ENCODE measurements at regions not wholly inside any gene's neighbourhood (a gene's known extent, or its start where the extent isn't known, plus 50 kb on each side); places are given as distances from the start of the nearest gene placed in this dataset.
"Not testable (repeated sequence)": the region's sequence is repeated elsewhere in the genome, so short reads cannot be mapped to it uniquely, and the experiment has no call there.

DNA sequence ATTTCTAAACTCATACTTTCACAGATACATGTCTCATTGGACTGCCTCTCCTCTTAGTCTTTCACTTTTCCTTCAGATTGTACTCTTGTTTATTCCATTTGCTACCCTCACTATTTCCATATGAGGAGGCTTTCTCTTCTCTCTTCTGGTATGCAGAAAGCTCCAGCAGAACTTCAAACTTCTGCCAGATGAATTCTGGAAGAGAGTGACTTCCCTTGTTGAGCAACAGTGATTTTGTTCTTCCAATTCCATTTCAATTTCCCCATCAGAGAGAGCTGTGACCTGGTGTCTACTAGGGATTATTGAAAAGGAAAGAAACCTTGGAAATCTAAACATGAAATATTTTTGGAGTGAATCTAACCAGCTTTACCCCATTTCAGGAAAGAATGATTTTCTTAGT lies 523.2 kb upstream of the ZNF717 start:
- TF ChIP-seq TAF1 (IDR thresholded peaks at IDR 0.05; ENCODE audit: borderline replicate concordance, low read depth, low read length) (no peak), POLR2A (IDR thresholded peaks at IDR 0.05; ENCODE audit: low read depth, low read length) (no peak), POLR2AphosphoS5 (IDR thresholded peaks at IDR 0.05; ENCODE audit: low read depth, low read length) (no peak)
- no peak for FAIRE-seq

DNA sequence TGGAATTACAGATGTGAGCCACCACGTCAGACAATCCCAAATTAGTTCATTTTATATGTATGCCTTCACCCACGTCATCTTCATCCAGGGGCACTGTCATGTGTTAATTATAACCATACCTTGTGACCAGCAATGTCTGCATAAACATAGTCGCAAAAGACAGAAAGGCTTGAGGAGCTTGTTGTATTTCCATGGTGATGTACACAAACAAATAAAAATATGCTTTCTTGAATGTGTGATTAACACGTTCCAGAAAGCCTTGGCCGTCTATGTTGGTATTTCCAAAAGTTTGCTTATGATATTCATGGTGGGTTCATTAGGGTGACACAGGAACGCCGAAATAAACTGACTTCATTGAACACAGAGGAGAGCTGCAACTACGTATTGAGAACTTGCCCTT lies 524.7 kb upstream of the ZNF717 start:
- no peak for FAIRE-seq

More for the DNA sequence above, 523.2 kb upstream of the ZNF717 start:
- DNase-seq (ENCODE audit: insufficient read length) = no peak

DNA sequence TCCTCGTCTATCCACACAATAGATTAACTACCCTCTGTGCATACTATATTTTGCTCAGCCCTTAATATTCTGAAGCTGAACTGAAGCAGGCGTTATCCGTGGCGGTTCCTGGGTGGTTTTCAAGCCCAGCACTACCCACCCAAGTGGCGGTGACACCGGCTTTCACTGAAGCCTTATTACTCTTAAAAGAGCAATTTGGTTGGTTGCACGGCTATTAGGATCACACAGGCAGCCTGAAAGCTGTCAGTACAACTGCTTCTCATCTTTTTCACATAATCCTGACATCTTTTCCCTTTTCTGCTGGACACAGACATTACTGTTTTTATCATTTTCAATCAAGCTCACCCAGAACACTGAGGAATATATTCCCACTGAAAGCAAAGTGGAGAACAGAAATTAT lies 525.3 kb upstream of the ZNF717 start:
- TF ChIP-seq TAF1 (IDR thresholded peaks at IDR 0.05; ENCODE audit: borderline replicate concordance, low read depth, low read length) = no peak
- no peak for TF ChIP-seq POLR2AphosphoS5 (IDR thresholded peaks at IDR 0.05; ENCODE audit: low read depth, low read length)
- DNase-seq (ENCODE audit: insufficient read length) = no peak
- no peak for FAIRE-seq

More for the DNA sequence above, 524.7 kb upstream of the ZNF717 start:
- no peak for TF ChIP-seq POLR2A (IDR thresholded peaks at IDR 0.05; ENCODE audit: low read depth, low read length)
- no peak for TF ChIP-seq POLR2AphosphoS5 (IDR thresholded peaks at IDR 0.05; ENCODE audit: low read depth, low read length)
- TF ChIP-seq TAF1 (IDR thresholded peaks at IDR 0.05; ENCODE audit: borderline replicate concordance, low read depth, low read length) = no peak
- DNase-seq (ENCODE audit: insufficient read length) = no peak

DNA sequence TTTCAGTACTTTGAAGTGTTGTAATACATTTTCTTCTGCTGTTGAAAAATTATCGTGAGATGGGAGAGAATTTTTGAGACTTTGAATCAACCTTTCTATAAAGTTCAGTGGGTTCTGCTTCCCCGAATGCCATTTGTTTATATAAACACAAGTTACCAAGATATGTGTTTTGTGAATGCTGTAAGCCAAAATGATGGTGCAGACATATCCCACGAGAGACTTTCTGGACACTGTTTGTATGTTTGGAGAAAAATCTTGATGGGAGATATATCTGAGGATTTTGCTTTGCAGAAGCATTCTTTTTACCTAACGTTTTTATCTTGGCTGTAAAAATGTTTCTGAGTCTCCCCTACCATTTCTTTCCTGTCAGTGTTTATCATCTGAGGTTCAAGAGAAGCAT lies 526.6 kb upstream of the ZNF717 start:
- TF ChIP-seq POLR2AphosphoS5 (IDR thresholded peaks at IDR 0.05; ENCODE audit: low read depth, low read length) = no peak
- TF ChIP-seq POLR2A (IDR thresholded peaks at IDR 0.05; ENCODE audit: low read depth, low read length) = no peak
- TF ChIP-seq TAF1 (IDR thresholded peaks at IDR 0.05; ENCODE audit: borderline replicate concordance, low read depth, low read length) = no peak

DNA sequence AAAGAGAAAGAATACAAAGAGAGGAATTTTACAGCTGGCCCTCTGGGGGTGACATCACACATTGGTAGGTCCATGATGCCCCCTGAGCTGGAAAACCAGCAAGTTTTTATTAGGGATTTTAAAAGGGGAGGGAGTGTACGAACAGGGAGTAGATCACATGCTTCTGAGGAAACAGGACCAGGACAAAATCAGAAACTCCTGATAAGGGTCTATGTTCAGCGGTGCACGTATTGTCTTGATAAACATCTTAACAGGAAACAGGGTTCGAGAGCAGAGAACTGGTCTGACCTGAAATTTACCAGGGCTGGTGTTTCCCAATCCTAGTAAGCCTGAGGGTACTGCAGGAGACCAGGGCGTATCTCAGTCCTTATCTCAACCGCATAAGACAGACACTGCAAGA lies 530.6 kb upstream of the ZNF717 start:
- FAIRE-seq; DNase-seq (ENCODE audit: insufficient read length): not testable (repeated sequence)

More for the DNA sequence above, 526.6 kb upstream of the ZNF717 start:
- no peak for FAIRE-seq
- no peak for DNase-seq (ENCODE audit: insufficient read length)

DNA sequence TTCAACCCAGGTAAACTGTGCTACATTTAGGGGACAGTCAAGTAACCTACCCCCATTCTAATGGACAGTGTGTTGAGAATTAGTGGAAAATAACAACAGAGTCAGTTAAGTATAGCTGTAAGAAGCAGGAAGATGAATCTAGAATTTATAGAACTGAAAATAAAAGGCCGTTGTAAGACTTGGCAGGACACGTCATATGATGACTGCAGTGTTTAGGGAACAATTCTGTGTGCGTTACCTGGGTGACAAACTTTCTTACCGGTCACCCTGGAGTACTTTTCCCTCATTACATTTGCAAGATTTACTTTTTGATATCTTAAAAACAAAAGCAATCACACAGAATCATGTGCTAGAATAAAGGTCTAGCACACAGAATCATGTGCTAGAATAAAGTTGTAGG lies 536.3 kb upstream of the ZNF717 start:
- FAIRE-seq (no peak), DNase-seq (ENCODE audit: insufficient read length) (no peak)
- TF ChIP-seq POLR2A (IDR thresholded peaks at IDR 0.05; ENCODE audit: low read depth, low read length) (no peak), POLR2AphosphoS5 (IDR thresholded peaks at IDR 0.05; ENCODE audit: low read depth, low read length) (no peak), TAF1 (IDR thresholded peaks at IDR 0.05; ENCODE audit: borderline replicate concordance, low read depth, low read length) (no peak)

DNA sequence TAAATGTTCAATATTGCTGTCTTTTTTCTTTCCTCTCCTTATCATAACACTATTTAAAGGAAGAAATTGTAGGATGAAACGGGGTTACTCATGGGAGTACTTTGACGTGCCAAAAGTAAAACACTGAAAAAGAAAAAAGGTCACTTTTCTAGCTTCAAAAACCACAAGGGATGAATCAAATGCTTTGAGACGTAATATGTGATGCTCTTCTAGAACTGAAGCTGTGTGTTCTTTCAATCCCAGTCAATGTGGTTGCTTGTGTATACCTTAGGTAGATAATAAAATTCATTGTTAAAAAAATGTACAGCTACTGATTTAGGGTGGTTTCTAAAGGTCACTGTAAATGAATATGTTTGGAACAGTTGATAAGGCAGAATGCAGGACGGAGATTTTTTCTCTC lies 538.8 kb upstream of the ZNF717 start:
- TF ChIP-seq POLR2AphosphoS5 (IDR thresholded peaks at IDR 0.05; ENCODE audit: low read depth, low read length) (no peak), TAF1 (IDR thresholded peaks at IDR 0.05; ENCODE audit: borderline replicate concordance, low read depth, low read length) (no peak), POLR2A (IDR thresholded peaks at IDR 0.05; ENCODE audit: low read depth, low read length) (no peak)
- DNase-seq (ENCODE audit: insufficient read length) (no peak), FAIRE-seq (no peak)

DNA sequence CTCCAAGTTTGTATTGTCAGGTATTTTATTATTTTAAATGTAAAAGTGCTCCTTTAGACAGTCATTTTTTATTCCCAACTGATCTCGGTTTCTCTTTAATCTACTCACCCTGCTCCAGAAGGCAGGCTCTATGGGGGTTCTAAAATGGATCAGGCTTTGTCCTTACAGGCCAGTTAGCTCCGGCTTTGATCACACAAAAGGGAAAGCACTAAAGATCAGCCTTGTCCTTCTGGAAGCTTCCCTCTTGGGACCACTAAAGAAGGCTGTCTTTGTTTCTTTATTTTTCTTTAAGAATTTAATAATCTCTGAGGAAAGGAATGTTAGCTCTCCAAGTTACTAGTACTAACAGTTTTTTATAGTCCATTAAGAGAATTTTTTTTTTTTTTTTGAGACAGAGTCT lies 560.5 kb upstream of the ZNF717 start:
- DNase-seq (ENCODE audit: insufficient read length) (no peak), FAIRE-seq (no peak)
- TF ChIP-seq POLR2A (IDR thresholded peaks at IDR 0.05; ENCODE audit: low read depth, low read length) (no peak), POLR2AphosphoS5 (IDR thresholded peaks at IDR 0.05; ENCODE audit: low read depth, low read length) (no peak), TAF1 (IDR thresholded peaks at IDR 0.05; ENCODE audit: borderline replicate concordance, low read depth, low read length) (no peak)

DNA sequence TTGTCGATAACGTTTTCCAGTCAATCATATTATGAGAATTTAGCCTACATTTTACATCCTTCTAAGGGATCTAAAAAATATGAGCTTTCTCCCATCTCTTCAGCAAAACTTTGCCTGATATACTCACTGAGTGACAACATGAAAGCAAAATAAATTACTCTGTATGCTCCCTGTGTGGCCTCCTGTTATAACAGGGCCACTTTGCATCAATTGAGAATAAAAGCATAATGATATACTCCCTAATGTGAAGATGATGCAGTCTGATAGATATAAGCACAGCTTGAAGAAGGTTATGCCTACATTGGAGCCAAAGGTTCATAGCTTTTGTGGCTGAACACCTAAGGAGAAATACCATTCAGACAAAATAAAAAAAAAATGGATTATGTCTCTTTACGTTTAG lies 561.3 kb upstream of the ZNF717 start:
- FAIRE-seq (no peak), DNase-seq (ENCODE audit: insufficient read length) (no peak)
- TF ChIP-seq POLR2AphosphoS5 (IDR thresholded peaks at IDR 0.05; ENCODE audit: low read depth, low read length) = no peak
- no peak for TF ChIP-seq POLR2A (IDR thresholded peaks at IDR 0.05; ENCODE audit: low read depth, low read length)
- no peak for TF ChIP-seq TAF1 (IDR thresholded peaks at IDR 0.05; ENCODE audit: borderline replicate concordance, low read depth, low read length)

DNA sequence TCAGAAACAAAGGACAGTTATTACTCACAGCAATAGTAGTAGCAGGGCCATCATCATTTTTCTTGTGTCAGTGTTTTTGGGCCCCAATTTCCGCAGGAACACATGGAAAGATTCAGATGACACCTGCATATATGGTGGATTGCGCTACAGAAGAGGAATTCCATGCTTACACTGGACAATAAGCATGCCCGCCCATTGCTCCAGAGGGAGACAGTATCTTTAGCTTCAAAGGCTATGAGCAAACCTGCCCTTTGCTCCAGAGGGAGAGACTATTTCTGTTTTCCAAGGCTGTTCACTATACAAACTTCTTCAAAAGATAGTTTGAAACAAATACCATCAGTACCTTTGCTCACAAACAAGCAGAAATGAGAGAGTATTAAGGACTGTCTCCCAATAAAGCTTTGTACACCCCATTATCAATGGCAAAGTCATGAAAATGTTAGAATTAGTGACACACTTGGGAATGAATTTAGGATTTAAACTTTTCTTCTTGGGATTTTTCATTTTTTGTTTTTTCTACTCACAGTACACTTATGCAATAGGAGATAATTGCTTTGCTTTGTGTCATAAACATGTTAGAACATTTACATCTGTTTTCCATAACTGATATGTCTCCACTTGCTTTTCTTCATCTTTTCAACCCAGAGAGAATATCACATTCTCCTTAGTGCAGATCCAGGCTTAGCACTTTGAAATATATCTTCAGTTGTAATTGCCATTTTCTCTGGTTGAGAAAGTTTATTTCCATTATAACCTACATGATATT lies 564.5 kb upstream of the ZNF717 start:
- DNase-seq (ENCODE audit: insufficient read length) = no peak
- FAIRE-seq = no peak
- no peak for TF ChIP-seq POLR2AphosphoS5 (IDR thresholded peaks at IDR 0.05; ENCODE audit: low read depth, low read length)
- no peak for TF ChIP-seq TAF1 (IDR thresholded peaks at IDR 0.05; ENCODE audit: borderline replicate concordance, low read depth, low read length)
- TF ChIP-seq POLR2A (IDR thresholded peaks at IDR 0.05; ENCODE audit: low read depth, low read length) = no peak

DNA sequence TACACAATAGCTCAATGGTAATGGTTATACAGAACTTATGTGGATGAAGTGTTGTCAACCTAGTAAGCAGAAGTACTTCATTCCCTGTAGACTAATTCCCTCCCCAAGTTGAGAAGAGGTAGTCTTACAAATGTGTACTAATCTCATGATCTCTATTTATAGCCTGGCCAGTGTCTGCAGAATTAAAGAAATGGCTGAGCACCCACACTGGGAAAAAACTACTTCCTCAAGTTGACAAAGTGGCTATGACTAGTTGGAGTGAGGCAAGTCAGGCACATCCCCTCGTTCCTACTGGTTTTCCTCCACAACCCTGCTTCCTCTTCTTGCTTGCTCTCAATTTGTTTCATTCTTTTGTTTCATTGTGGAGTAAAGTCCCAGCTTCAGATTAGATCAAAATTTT lies 566.7 kb upstream of the ZNF717 start:
- TF ChIP-seq TAF1 (IDR thresholded peaks at IDR 0.05; ENCODE audit: borderline replicate concordance, low read depth, low read length) (no peak), POLR2AphosphoS5 (IDR thresholded peaks at IDR 0.05; ENCODE audit: low read depth, low read length) (no peak), POLR2A (IDR thresholded peaks at IDR 0.05; ENCODE audit: low read depth, low read length) (no peak)
- DNase-seq (ENCODE audit: insufficient read length) = no peak
- FAIRE-seq = no peak

DNA sequence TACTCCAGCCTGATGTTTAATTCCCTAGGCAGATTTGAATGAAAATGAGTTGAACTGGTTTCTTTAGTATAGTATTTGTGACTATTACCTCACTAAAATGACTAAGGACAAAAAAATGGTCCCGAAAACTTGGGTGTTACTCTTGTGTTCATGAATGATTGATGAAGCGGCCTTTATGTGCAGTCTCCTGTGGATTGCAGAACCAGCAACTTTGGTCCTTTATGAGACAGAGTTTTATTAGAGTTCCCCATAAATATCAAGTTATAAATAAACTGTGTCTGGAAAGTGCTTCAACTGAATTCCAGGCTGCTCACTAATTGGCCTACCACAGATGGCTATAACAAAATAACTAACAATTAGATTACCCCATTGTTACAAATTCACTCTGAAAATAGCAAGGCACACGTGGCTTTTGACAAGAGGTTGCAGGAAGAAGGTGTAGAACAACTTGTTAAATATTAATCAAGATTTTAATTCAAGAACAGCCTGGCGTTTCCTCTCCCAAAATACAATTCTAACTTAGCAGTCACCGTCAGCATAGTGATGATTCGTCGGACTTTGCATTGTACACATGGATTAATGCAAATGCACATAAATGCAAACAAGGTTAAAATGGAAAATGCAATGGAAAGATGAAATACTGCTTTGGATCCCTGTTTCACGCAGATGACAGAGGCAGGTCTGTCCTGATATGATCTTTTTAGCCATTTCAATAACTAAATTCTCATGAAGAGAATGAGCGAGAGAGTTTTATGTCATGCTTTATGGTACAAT lies 567.3 kb upstream of the ZNF717 start:
- DNase-seq (ENCODE audit: insufficient read length) (no peak), FAIRE-seq (no peak)

More for the DNA sequence above, 567.3 kb upstream of the ZNF717 start:
- TF ChIP-seq POLR2AphosphoS5 (IDR thresholded peaks at IDR 0.05; ENCODE audit: low read depth, low read length) (no peak), TAF1 (IDR thresholded peaks at IDR 0.05; ENCODE audit: borderline replicate concordance, low read depth, low read length) (no peak), POLR2A (IDR thresholded peaks at IDR 0.05; ENCODE audit: low read depth, low read length) (no peak)

All from GM12892 (cell line).